SH-SY5Y (cell line): ENCODE measurements at regions not wholly inside any gene's neighbourhood (a gene's known extent, or its start where the extent isn't known, plus 50 kb on each side); places are given as distances from the start of the nearest gene placed in this dataset.

Experiments used
- GATA2 ChIP-seq: IDR thresholded peaks from 2 replicates; pipeline ENCODE4 v1.6.1; 2011; ENCODE audit warnings: mild to moderate bottlenecking, low read depth, low read length
- GATA3 ChIP-seq: IDR thresholded peaks from 2 replicates; pipeline ENCODE4 v1.6.1; 2011; ENCODE audit warnings: low read depth, mild to moderate bottlenecking, low read length, moderate library complexity

DNA sequence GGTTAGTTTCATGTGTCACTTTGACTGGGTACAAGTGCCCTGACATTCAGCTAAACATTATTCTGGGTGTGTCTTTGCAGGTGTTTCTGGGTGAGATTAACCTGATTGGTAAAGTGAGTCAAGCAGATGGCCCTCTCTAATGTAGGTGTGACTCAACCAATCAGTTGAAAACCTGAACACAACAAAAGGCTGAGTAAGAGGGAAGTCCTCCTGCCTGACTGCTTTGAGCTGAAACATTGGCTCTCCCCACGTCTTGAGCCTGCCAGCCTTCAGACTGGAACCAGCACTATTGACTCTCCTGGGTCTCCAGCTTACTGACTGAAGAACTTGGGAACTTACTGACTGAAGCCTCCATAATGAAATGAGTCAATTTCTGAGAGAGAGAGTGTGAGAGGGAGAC lies 70.0 kb upstream of the C21orf91 start:
- TF ChIP-seq GATA2 (no peak), GATA3 (no peak)
